Stromal cell of bone marrow (primary cell): ENCODE measurements at regions not wholly inside any gene's neighbourhood (a gene's known extent, or its start where the extent isn't known, plus 50 kb on each side); places are given as distances from the start of the nearest gene placed in this dataset.

ENCODE experiments used
- DNase-seq: peaks from one replicate; pipeline ENCODE4 v3.0.0-alpha.2; 2012; ENCODE audit warnings: low read depth

DNA sequence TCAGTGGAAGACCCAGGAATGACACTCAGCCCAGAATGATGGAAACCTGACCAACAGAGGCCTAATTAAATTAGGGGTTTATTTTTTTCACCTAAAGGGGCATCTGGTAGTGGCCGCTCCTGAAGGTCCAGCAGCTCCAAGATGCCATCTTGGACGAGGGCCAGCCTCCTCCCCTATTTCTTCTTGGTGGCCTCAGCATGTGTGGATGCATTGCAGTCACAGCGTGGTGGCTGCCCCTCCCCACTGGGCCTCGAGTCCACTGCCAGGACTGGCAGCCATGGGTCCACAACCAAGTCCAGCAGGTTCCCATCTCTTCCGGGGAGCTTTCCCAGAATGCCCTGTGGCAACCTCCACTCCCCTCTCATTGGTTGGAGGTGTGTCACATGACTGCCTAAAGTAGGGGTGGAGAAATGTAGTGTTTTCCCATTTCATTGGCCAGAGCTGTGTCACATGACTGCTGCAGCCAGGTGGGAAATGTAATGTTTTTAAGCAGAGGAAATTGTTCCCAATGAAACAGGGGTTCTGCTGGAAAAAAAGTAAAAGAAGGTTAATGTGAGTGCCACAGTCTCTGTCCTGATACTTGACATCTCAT lies 628.2 kb downstream of the PTPRU start:
- no peak for DNase-seq

DNA sequence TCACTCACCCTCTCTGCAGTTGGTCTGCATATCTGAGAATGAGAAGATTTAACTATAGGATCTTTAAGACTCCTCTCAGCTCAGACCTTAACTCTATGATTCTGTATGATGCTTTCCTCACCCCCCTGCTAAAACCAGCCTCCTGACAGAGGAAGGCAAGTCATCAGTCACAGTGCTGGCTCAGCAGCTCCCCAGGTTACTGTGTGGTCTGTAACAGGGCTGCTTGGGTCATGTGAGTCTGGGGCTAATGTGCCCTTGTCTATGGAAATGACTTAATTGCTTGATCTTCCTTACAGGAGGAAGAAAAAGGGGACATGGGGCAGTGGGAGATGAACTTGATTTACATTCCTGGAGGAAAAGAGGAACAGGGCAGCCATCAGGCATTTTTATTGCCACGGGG lies 625.6 kb downstream of the PTPRU start:
- DNase-seq, result no peak

DNA sequence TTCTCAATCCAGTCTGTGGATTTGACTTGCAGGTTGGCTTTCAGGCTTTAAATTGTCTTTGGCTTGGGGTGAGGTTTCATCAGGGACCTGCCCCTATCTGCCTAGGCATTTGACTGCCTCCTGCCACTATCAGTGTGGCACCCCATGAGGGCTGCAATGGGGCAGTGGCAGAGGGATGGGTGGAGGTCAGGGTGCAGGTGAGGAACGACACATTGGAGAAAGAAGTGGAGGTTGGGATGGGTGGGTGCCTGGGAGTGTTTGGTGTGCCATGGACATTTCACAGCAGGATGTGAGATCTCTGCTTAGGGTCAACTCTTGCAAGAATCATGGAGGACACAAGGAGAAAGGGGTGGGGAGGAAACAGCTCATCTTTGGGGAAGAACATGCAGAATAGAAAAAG lies 625.1 kb downstream of the PTPRU start:
- DNase-seq, result no peak

DNA sequence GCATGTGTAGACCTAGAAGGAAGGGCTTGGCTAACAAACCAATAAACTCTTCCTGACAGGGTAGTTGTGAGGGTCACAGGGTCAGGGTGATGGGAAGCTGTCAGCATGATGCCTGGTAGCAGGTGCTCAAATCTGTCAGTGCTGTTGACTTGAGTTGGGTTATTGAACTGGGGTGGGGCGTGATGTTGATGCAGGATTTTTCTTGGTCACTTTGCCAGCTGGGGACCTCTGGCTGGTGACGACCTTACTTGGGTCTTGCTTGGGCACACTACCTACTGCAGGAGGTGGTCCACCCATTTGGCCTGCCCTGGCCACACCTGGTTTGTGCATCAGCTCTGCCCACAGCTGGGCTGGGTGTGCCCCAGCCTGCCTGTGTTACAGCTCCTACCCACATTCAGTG lies 624.4 kb downstream of the PTPRU start:
- no peak for DNase-seq

DNA sequence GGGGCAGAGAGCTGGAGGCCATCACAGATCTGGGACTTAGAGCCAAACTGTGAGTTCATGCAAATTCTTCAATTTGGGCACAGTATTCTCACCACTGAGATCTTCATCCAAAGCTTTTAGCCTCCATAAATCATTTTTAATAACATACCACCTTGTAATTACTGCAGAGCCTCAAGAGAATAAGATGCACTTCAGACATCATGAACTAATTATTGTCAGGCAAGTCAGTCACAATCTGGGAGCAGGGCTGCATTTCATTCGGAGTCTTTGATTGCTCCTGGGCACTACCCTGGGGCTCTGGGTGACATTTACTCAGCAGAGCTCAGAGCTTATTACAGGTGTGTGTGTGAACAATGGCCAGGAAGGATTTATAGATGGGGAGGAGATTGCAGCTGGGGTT lies 623.7 kb downstream of the PTPRU start:
- DNase-seq, result no peak

DNA sequence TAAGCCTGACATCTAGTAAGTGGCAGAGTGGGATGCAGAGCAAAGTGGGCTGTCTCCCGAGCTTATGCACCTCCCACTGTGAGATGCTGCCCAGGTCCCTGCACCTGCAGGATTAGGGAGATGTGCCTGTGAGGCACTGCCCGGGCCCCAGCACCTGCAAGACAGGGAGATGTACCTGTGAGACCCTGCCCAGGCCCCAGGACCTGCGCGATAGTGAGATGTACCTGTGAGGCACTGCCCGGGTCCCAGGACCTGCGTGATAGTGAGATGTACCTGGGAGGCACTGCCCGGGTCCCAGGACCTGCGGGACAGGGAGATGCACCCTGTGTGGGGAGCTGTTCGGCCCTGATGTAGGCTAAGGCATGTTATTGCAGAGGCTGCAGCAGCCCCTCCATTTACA lies 622.8 kb downstream of the PTPRU start:
- no peak for DNase-seq

DNA sequence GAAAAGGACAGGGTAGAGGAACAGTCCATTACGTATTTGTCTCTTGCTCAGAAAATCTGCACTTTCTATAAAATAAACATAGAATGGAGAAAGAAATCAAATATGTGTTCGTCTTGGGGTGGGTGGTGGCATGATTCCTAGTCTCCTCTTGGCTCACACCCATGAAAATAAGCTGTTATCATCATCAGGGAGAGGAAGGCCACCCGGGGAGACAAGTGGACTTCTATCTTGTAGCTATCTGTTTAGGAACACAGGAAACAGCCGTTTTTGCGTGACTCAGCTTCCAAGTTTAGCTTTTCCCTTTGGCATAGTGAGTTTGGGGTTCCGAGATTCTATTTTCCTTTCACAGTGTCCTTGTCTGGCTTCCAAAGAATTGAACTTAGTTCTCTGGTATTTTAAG lies 622.3 kb downstream of the PTPRU start:
- DNase-seq, result no peak

DNA sequence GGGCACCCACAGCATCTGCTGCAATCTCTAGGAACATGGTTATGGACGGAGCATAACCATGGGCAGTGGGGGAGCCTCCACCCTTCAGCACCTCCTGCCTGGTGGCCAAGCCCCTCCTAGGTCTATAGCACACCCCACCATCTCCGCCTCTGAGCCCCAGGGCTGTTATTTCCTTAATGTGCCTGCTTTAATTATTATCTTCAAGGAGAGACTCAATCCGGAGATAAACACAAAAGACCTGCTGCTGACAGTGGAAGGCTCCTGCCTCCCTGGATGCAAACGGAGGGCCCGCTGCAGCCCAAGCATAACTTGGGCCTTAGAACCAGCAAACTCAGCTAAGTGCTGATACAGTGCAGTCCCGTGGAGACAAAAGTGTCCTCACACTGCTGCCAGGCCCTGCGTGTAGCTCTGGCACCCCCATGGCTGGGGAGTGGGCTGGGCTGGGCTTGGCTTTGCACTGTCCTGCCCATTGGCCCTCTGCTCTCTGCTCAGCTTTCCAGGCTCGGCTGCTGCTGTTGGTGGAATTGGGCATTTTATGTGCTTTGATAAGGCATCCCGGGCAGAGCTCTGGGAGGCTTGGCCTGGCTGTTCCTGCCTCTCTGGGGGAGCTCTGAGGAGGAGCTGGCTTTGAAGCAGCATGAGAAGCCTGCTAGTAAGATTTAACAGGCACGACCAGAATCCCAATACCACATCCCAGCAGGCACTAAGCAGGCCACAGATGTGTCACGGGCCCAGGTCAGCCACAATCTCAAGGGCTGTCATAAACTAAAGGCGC lies 620.2 kb downstream of the PTPRU start:
- DNase-seq, result no peak

DNA sequence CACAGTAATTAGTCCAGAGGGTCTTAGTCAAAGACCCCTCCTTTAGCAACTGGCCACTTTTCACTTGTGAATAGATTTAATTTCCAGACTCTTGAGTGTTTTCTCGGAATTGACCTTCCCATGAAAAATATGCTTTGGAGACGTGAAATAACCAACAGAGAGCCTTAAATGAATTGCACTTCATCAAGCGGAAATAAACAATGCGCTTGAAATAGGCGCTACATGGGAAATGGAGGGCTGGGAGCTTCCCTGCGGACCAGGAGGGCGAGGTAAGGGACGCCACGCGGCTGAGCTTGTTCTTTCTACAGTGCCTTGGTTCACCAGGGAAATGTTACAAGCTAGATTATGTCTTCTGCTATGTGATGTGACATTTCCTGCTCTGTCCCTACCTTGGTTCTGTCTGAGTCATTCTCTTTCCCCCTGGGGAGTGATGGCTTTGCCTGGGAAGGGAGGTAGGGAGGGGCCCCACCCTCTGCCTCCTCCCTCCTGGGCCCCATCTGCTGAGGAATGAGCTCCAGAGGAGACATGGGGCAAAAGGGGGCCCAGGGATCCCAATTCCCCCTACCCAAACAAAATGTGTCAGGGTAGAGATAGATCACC lies 619.3 kb downstream of the PTPRU start:
- DNase-seq, result no peak

DNA sequence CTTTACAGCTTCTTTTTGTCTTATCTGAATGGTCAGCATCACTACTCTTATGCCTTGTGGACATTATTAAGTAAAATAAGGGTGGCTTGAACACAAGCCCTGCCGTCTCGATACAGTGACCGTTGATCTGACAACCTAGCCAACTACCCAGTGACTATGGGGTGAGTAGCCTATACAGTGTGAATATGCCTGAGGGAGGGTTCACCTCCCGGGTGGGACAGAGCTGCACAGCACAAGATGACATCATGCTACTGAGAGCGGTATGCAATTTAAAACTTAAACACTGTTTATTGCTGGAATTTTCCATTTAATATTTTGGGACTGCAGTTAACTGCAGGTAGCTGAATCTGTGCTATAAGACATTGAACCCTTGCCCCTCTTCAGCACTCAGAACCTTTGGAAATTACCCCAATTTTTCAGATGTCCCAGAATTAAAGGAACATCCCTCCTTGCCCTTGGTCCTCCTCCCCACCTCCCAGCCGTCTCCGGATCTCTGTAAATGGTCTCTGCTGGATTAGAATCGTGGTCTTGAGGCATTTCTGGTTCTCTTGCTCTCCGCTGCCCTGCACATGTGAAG lies 618.5 kb downstream of the PTPRU start:
- DNase-seq, result no peak

DNA sequence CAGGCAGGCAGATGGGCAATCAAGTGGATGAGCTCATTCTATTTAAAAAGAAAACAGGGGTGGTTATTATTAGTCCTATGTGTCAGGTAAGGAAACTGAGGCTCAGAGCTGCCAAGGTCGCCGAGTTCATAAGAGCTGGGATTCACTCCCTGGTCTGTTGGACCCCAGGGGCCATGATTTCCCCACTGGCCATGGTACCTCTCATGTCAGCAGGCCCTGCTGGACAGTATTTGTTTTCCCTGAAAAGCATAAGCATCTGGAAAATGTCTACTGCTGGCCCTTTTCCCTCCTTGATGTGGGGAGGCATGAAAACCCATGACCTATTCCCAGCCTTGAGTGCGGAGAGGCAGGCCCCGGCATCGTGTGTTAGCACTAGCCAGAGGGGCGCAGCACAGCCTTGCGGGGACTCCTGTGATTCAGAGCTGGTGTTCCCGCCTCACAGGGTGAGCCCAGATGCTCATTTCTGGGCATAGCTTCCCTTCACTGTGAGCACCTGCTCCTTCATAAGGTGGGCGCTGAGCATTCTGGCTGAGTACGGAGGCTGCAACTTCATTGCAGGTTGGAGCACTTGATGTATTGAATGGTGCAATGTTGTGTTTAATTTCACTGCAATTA lies 617.5 kb downstream of the PTPRU start:
- no peak for DNase-seq

DNA sequence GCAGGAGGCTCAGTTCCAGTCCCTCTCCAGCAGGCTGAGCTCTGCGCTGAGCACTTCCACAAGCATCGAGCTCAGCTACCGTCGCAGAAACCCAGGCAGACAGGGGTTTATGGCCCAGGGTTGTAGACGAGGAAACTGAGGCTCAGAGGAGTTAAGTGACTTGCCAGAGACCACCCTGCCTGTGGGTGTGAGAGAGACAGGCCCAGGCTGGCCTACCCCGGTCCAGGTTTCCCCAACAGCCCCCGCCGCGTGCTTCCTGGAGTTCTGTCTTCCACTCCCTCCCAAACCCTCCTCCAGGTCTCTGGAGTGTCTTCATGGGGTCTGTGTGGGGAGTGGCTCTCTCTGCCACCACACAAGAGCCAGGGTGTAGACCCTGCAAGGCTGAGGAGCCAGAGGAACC lies 615.9 kb downstream of the PTPRU start:
- no peak for DNase-seq

DNA sequence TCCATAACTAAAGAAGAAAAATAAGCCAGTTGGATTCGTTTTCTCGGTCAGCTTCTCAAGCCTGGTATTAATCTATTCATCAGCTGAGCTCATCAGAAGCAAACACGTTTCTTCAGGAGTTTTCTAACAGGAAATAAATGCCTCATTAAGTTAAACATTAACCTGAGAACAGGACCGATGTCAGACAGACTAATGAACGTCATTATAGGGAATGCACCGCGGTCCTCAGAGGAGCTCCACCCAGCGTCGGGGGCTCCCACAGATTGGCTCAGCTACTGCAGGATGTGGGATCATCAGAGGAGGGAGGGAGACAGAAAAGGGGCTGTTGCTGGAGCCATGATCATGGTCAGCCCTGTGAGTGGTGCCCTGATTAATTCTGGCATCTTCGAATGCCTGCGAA lies 615.4 kb downstream of the PTPRU start:
- no peak for DNase-seq

DNA sequence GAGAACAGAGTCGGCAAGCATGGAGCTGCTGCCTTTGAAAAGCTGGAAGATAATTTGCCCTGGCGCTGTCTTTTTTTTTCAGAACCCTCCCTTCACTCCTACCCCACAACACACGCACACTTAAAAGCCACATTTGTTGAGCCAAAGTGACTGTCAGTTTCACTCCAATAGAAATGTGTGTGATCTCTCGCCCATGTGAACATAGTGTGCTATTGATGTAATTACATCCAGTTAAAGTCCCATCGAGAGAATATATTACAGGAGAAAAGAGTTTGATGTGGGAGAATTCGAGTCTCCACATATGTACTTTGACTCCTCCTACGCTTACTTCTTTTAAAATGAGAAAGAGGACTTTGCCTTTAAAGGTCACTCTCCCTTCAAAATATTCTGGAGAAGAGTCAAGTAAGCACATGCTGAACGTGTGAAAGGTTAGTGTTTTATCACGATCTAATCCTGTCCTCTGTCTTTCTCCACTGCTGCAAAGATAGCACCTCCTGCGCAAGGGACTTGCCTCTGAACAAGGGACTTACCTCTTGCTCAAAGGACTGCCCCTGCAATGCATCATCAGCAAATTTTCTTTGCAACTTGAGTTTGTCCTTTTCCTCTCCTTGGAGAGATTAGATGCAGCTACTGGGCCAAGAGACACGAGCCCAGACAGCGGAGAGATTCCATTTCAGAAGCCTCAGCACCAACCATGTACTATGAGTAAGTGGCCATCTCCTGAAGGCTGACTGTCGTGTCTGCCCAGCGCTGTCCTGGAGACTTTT lies 613.9 kb downstream of the PTPRU start:
- no peak for DNase-seq

DNA sequence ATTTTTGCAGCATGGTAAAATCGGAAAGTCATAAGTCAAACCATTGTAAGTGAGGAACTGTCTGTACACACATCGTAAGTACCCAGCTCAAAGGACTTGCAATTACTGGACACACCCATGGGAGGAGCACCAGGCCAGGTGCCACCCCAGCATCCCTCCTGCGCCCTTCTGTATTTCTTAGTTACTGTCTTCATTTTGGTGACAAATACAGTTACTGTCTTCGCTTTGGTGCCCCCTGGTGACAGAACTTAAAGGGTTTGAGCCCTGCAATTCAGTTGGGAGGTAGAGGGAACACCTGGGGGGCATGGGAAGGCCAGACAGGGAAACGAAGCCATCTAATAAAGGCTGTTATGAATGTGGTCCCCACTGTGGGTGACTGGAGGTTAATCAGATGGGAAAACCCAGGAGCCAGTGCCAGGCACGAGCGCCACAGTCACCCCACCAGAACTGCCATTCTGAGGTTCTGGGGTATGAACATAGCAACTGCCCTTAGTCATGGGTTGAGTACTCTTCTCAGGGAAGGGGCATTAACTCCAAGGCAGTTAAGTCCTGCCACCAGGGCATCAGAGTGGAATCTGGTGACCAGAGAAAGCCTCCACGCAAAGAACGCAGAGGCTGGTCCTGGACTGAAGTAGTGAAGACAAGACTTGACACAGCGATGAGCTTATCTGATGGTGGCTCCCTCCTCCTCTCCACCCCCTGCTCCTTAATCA lies 612.9 kb downstream of the PTPRU start:
- peak; percentile 6 for DNase-seq

DNA sequence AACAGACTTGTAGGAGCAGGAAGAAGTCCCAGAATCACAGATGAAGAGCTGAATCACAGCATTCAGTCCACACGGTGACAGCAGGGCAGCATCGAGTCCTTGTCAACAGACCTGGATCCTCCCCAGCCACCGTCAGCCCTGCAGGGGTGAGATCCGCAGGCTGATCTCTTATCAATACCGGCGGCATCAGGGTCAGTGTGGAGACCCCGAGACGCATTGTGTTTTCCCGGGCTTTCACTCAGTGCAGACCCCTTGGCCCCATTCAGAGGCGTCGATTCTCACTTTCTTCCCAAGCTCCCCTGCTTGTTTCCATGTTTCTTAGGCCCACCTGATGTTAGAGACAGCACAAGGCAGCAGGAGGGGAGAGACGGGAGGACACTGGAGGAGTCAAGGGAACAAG lies 609.6 kb downstream of the PTPRU start:
- no peak for DNase-seq

DNA sequence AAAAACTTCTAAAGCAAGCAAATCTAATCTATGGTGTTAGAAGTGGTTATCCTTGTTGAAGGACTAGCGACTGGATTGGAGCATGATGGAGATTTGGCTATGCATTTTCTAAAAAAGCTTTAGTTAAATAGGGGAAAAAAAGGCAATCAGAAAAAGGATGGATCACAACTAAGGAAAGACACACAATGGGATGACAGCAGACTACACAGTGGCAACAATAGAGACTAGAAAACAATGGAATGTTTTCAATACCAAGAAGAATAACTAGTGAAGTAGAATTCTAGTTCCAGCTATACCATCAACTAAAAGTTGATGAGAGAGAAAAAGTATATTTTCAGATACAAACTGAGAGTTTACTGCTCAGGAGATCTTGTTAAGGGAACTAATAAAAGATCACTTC lies 605.8 kb downstream of the PTPRU start:
- DNase-seq, result no peak

DNA sequence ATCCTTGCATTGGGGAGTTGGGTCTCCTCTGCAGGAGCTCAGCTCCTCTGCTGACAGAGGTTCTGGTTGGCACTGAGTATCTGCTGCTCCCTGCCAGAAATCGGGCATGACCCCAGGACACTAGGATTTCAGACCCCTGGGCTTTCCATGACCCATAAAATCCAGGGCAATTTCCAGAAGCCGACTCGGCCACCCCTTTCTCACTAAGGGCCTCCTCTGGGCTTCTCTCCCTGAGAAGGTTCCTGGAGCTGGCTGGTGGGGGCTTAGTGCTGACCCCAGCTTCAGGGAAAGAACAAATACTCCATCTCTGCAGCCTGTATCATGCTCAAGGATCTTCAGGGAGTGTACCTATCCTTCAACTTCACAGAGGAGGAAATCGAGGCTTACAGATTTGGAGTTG lies 603.4 kb downstream of the PTPRU start:
- DNase-seq, result no peak

DNA sequence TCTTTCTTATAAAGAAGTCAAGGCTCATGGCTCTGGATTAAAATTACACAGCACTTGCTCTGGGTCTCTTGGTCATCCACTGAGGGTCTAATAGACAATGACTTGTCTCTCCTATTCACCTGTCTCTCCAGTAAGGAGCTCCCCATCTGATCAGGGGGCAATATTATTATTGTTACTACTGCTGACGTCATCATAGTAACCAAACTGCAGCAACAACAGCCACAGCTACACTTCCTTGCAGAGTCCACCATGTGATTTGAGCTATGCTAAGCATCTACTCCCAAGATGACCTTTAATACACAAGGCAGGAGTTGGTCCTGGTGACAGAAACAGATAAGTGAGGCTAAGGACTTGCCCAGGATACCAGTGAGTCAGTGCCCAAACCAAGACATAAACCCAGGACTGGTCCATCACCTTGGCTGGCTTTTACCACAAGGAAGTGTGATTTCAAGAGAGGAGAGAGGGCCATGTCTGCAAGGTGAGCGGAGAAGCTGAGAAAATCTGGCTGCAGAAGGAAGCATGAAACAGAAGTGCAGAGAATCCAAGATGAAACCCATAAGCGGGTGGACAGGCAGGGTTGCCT lies 602.5 kb downstream of the PTPRU start:
- DNase-seq, result no peak

DNA sequence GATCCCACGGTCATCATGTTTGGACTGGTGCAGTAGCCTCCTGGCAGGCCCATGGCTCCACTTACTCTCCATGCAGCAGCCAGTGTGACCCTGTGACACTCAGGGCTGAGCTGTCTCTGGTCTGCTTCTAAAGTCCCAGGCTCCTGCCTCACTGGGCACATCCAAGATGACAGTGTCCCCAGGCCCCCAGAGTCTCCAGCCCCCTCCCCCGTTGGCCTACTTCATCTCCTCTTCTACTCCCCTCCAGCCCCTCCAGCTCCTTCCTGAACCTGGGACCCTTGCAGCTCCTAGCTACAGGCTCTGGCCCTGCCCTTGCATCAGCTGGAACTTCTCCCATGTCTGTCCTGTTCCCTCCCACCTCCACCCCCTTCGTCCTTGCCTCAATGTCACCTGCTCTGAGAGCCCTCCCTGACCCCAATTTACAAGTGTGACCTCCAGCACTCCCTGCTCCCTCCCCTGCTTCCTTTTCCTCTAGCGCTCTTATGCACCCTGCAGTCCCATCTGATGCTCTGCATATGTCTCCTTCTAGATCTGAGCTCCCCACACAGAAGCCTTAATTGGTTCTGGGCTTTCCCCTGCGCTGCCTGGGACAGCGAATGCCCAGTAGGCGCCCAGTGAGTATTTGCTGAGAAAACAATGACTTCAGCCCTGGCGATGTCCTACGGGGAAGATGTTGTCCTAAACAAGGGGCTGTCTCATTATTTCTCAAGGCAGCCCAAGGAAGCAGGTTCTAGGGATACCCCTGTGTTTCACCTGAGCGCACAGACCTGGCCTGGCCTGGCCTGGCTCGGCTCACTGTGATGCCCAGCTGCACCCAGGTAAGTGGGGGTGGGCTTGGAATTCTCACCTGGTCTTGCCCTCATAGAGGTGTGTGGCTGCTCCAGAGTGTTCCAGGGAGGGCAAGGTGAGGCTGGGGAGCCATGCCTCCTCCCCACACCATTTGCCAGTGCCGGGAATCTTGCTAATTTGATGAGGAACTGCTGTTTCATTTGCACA lies 600.6 kb downstream of the PTPRU start:
- no peak for DNase-seq
